Suprapubic skin (tissue), 4 donors: ENCODE measurements at regions not wholly inside any gene's neighbourhood (a gene's known extent, or its start where the extent isn't known, plus 50 kb on each side); places are given as distances from the start of the nearest gene placed in this dataset.

ENCODE experiments used
- EP300 ChIP-seq: sonication (generic); formaldehyde crosslinking; IDR thresholded peaks from one replicate; pipeline ENCODE4 v1.6.1; 2017; ENCODE audit warnings: antibody characterized with exemption
- POLR2A ChIP-seq, 2 donors: fragments of 450-650 bp; IDR thresholded peaks; one replicate each; pipeline ENCODE4 v1.6.1; 2017; ENCODE audit warnings: antibody characterized with exemption in 2 of 2, mild to moderate bottlenecking in 2 of 2, moderate library complexity in 2 of 2
- POLR2AphosphoS5 ChIP-seq, 3 donors: sonication (generic); formaldehyde crosslinking; IDR thresholded peaks; one replicate each; pipeline ENCODE4 v1.6.1; 2017; ENCODE audit warnings: antibody characterized with exemption in 3 of 3
- TF ChIP-seq, protein P1 (sequence below), 2 donors: fragments of 200-600 bp in 1 of 2; fragments of 450-650 bp in 1 of 2; sonication (generic) in 1 of 2; IDR thresholded peaks; one replicate each; pipeline ENCODE4 v1.5.1; 2016 to 2019; ENCODE audit warnings: antibody characterized with exemption in 2 of 2, mild to moderate bottlenecking in 1 of 2, moderate library complexity in 1 of 2

DNA sequence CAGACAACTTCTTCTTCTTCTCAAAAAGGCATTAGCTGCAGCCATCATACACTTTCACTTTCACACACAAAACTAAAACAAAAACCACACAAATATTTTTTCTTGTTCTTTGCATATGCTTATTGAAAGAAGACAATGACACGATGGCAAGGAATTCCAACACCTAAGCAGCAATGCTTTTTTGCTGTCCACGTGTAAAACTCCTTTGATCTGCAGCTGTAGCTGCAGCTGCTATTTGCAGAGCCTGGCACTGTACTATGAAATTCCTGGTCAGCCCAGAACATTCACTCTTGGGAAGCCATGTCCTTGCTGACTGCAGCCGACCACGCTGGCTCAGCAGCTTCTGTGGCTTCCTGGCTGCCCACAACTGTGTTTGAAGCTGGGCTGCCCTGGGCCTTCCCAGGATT lies 316.2 kb downstream of the CDH2 start:
- TF ChIP-seq, protein P1, sequence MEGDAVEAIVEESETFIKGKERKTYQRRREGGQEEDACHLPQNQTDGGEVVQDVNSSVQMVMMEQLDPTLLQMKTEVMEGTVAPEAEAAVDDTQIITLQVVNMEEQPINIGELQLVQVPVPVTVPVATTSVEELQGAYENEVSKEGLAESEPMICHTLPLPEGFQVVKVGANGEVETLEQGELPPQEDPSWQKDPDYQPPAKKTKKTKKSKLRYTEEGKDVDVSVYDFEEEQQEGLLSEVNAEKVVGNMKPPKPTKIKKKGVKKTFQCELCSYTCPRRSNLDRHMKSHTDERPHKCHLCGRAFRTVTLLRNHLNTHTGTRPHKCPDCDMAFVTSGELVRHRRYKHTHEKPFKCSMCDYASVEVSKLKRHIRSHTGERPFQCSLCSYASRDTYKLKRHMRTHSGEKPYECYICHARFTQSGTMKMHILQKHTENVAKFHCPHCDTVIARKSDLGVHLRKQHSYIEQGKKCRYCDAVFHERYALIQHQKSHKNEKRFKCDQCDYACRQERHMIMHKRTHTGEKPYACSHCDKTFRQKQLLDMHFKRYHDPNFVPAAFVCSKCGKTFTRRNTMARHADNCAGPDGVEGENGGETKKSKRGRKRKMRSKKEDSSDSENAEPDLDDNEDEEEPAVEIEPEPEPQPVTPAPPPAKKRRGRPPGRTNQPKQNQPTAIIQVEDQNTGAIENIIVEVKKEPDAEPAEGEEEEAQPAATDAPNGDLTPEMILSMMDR (IDR thresholded peaks at IDR 0.05), result no peak
- no peak for TF ChIP-seq POLR2A (IDR thresholded peaks at IDR 0.05)
- TF ChIP-seq POLR2AphosphoS5 (IDR thresholded peaks at IDR 0.05), result no peak
- TF ChIP-seq EP300, result no peak
